A673 (cell line): ENCODE measurements at regions not wholly inside any gene's neighbourhood (a gene's known extent, or its start where the extent isn't known, plus 50 kb on each side); places are given as distances from the start of the nearest gene placed in this dataset.

Experiments used
- BruUV-seq: library from RNA; stranded (reverse); fragments of 400-500 nt; replicated peaks from 2 replicates; lab custom pipeline; 2021; lab: Mats Ljungman, UMichigan
- CTCF ChIA-PET: fragments of 300-600 bp; sonication (Branson Sonifier 250); formaldehyde crosslinking; loops from one replicate; lab custom pipeline; 2022; ENCODE audit warnings: antibody characterized with exemption; lab: Charles Lee
- POLR2A ChIA-PET: fragments of 300-600 bp; sonication (Branson Sonifier 250); formaldehyde crosslinking; loops from one replicate; lab custom pipeline; 2022; ENCODE audit warnings: antibody characterized with exemption; ENCODE audit not compliant: low non-redundant PET; lab: Charles Lee
- DNase-seq: peaks from one replicate; pipeline ENCODE4 v3.0.0-alpha.2; 2015; ENCODE audit warnings: low spot score
- H3K27ac ChIP-seq: fragments of 200-600 bp; sonication (generic); 2 replicates; pipeline ENCODE4 v1.5.1; 2016; ENCODE audit warnings: mixed run types, low read depth, mild to moderate bottlenecking, mixed read lengths, antibody characterized with exemption, low read length; ENCODE audit not compliant: poor library complexity, severe bottlenecking
- H3K27me3 ChIP-seq: fragments of 200-600 bp; sonication (generic); replicated peaks from 2 replicates; pipeline ENCODE4 v1.6.1; 2017; ENCODE audit warnings: mixed run types, low read depth, mild to moderate bottlenecking, mixed read lengths, antibody characterized with exemption, low read length; ENCODE audit not compliant: insufficient read depth, poor library complexity
- H3K36me3 ChIP-seq: fragments of 200-600 bp; sonication (generic); 2 replicates; pipeline ENCODE4 v1.6.1; 2016; ENCODE audit warnings: mixed run types, mild to moderate bottlenecking, mixed read lengths, antibody characterized with exemption, low read length; ENCODE audit not compliant: insufficient read depth, poor library complexity, severe bottlenecking
- H3K4me1 ChIP-seq: fragments of 200-600 bp; sonication (generic); 2 replicates; pipeline ENCODE4 v1.6.1; 2017; ENCODE audit warnings: mixed run types, mild to moderate bottlenecking, mixed read lengths, antibody characterized with exemption, low read length; ENCODE audit not compliant: insufficient read depth, poor library complexity, severe bottlenecking
- H3K4me3 ChIP-seq: fragments of 200-600 bp; sonication (generic); 2 replicates; pipeline ENCODE4 v1.5.1; 2016; ENCODE audit warnings: low read depth, mixed run types, mild to moderate bottlenecking, mixed read lengths, low read length; ENCODE audit not compliant: poor library complexity, severe bottlenecking
- H3K9me3 ChIP-seq: fragments of 200-600 bp; sonication (generic); 2 replicates; pipeline ENCODE4 v1.6.1; 2016; ENCODE audit warnings: mixed run types, low read depth, mild to moderate bottlenecking, mixed read lengths, antibody characterized with exemption, low read length; ENCODE audit not compliant: poor library complexity, severe bottlenecking
- CTCF ChIP-seq: fragments of 300-800, 200-600 bp; sonication (generic); conservative IDR thresholded peaks from 2 replicates; pipeline ENCODE4 v1.5.1; 2017; ENCODE audit warnings: low read depth, mild to moderate bottlenecking, antibody characterized with exemption, low read length, moderate library complexity, mixed read lengths
- EZH2 ChIP-seq: fragments of 200-600 bp; sonication (generic); IDR thresholded peaks from 2 replicates; pipeline ENCODE4 v1.6.1; 2017; ENCODE audit warnings: borderline replicate concordance, low read depth, mild to moderate bottlenecking, mixed read lengths, antibody characterized with exemption, low read length; ENCODE audit not compliant: poor library complexity, severe bottlenecking
- intact Hi-C: fragments of 100-400 bp; cut with micrococcal nuclease; formaldehyde crosslinking; loops from one replicate; pipeline ENCODE4 v1.10.0; 2022; ENCODE audit not compliant: unreplicated experiment

- BruUV-seq = no TSS peak
- H3K9me3 ChIP-seq = peaks cover 2% of the 10 kb centered on the region
- CTCF ChIA-PET = no interaction called here
Measured at GRCh38 chr1:4305526-4306301, 348.7 kb upstream of the AJAP1 start.

GRCh38 chr1:4306559-4307467 is 347.6 kb upstream of the AJAP1 start:
- Histone ChIP-seq H3K9me3 (peaks cover 2% of the 10 kb centered on the region), H3K4me3 (no peak overlapping the region), H3K27me3 (no peaks in the 10 kb centered on the region), H3K27ac (no peak overlapping the region), H3K4me1 (no peaks in the 10 kb centered on the region), H3K36me3 (no peaks in the 10 kb centered on the region)
- intact Hi-C loops = no loop called here
- TF ChIP-seq CTCF = no peak
- no TSS peak for BruUV-seq
- ChIA-PET POLR2A (no interaction called here), CTCF (no interaction called here)
- DNase-seq = no peak

More at GRCh38 chr1:4305526-4306301, 348.7 kb upstream of the AJAP1 start:
- intact Hi-C loops = no loop called here
- no peaks in the 10 kb centered on the region for H3K4me1 ChIP-seq
- POLR2A ChIA-PET = no interaction called here
- H3K36me3 ChIP-seq = no peaks in the 10 kb centered on the region
- no peak for DNase-seq
- no peaks in the 10 kb centered on the region for H3K27me3 ChIP-seq
- H3K27ac ChIP-seq = no peak overlapping the region
- H3K4me3 ChIP-seq = no peak overlapping the region
- TF ChIP-seq EZH2 (no peak), CTCF (no peak)

- no peaks in the 10 kb centered on the region for H3K4me1 ChIP-seq
- H3K36me3 ChIP-seq = no peaks in the 10 kb centered on the region
- DNase-seq = no peak
- intact Hi-C loops = no loop called here
- no TSS peak for BruUV-seq
- ChIA-PET CTCF (no interaction called here), POLR2A (no interaction called here)
- no peak overlapping the region for H3K27ac ChIP-seq
- no peak for TF ChIP-seq CTCF
- no peak for TF ChIP-seq EZH2
- no peak overlapping the region for H3K4me3 ChIP-seq
- peaks cover 2% of the 10 kb centered on the region for H3K9me3 ChIP-seq
- H3K27me3 ChIP-seq = no peaks in the 10 kb centered on the region
Measured at GRCh38 chr1:4307468-4307845, 347.0 kb upstream of the AJAP1 start.
